Right atrium auricular region (tissue), 2 donors: ENCODE measurements at regions not wholly inside any gene's neighbourhood (a gene's known extent, or its start where the extent isn't known, plus 50 kb on each side); places are given as distances from the start of the nearest gene placed in this dataset.

Experiments used
- DNase-seq: peaks from one replicate; pipeline ENCODE4 v3.0.0-alpha.2; 2019; ENCODE audit warnings: low spot score
- H3K27ac ChIP-seq, 2 donors: fragments of 200-600 bp; sonication (generic); 1 replicate in 1 of 2; 2 replicates in 1 of 2; pipeline ENCODE4 v1.5.1; 2016 to 2019
- H3K27me3 ChIP-seq, 2 donors: fragments of 200-600 bp; sonication (generic); one replicate each; pipeline versions ENCODE4 v1.5.1 to v1.6.0; 2017 to 2019
- H3K36me3 ChIP-seq: fragments of 200-600 bp; sonication (generic); one replicate; pipeline ENCODE4 v1.5.1; 2016
- H3K4me1 ChIP-seq, 2 donors: fragments of 200-600 bp; sonication (generic); one replicate each; pipeline versions ENCODE4 v1.5.1 to v1.6.0; 2017 to 2019
- H3K4me3 ChIP-seq, 2 donors: fragments of 200-600 bp; sonication (generic); 1 replicate in 1 of 2; 2 replicates in 1 of 2; pipeline ENCODE4 v1.5.1; 2017 to 2019; ENCODE audit warnings: mild to moderate bottlenecking in 1 of 2, moderate library complexity in 1 of 2
- H3K9me3 ChIP-seq, 2 donors: fragments of 200-600 bp; sonication (generic); one replicate each; pipeline ENCODE4 v1.5.1; 2019
- TF ChIP-seq, protein P1 (sequence below), 2 donors: fragments of 200-600 bp; sonication (generic); IDR thresholded peaks; one replicate each; pipeline ENCODE4 v1.5.1; 2019; ENCODE audit warnings: antibody characterized with exemption in 2 of 2

DNA sequence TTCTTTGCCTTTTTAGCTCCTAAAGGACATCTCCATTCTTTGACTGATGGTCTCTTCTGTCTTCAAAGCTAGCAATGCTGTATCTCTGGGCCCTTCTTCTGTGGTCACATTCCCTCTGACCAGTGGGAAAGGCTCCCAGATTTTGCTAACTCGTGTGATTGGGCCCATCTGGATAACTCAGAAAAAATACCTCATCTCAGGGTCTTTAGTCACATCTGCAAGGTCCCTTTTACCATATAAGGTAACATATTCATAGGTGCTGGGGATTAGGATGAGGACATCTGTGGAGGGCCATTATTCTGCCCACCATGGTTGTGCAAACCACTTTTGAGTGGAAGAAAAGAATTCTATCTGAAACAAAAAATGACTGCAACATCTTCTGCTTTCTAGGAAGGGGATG, 76.3 kb upstream of the MAMDC2 start:
- Histone ChIP-seq H3K36me3 (no peaks in the 10 kb centered on the region), H3K4me3 (no peak overlapping the region), H3K27ac (no peak overlapping the region), H3K27me3 (no peaks in the 10 kb centered on the region), H3K4me1 (no peaks in the 10 kb centered on the region), H3K9me3 (no peaks in the 10 kb centered on the region)
- no peak for DNase-seq
- TF ChIP-seq, protein P1, sequence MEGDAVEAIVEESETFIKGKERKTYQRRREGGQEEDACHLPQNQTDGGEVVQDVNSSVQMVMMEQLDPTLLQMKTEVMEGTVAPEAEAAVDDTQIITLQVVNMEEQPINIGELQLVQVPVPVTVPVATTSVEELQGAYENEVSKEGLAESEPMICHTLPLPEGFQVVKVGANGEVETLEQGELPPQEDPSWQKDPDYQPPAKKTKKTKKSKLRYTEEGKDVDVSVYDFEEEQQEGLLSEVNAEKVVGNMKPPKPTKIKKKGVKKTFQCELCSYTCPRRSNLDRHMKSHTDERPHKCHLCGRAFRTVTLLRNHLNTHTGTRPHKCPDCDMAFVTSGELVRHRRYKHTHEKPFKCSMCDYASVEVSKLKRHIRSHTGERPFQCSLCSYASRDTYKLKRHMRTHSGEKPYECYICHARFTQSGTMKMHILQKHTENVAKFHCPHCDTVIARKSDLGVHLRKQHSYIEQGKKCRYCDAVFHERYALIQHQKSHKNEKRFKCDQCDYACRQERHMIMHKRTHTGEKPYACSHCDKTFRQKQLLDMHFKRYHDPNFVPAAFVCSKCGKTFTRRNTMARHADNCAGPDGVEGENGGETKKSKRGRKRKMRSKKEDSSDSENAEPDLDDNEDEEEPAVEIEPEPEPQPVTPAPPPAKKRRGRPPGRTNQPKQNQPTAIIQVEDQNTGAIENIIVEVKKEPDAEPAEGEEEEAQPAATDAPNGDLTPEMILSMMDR (IDR thresholded peaks at IDR 0.05): no peak

GRCh38 chr9:69970001-69970533, 73.6 kb upstream of the MAMDC2 start:
- Histone ChIP-seq H3K27me3 (no peaks in the 10 kb centered on the region), H3K4me3 (no peak overlapping the region), H3K27ac (no peak overlapping the region), H3K36me3 (no peaks in the 10 kb centered on the region), H3K4me1 (no peaks in the 10 kb centered on the region), H3K9me3 (no peaks in the 10 kb centered on the region)
- DNase-seq: no peak
- TF ChIP-seq, protein P1 (IDR thresholded peaks at IDR 0.05): no peak

GRCh38 chr9:69971643-69972449, 71.8 kb upstream of the MAMDC2 start:
- Histone ChIP-seq H3K4me1 (no peaks in the 10 kb centered on the region), H3K36me3 (no peaks in the 10 kb centered on the region), H3K9me3 (no peaks in the 10 kb centered on the region), H3K27me3 (no peaks in the 10 kb centered on the region), H3K4me3 (no peak overlapping the region), H3K27ac (no peak overlapping the region)
- TF ChIP-seq, protein P1 (IDR thresholded peaks at IDR 0.05): peak; percentile 85 to 90
- peak; percentile 84 for DNase-seq

- Histone ChIP-seq H3K27ac (no peak overlapping the region), H3K9me3 (no peaks in the 10 kb centered on the region), H3K27me3 (no peaks in the 10 kb centered on the region), H3K4me1 (no peaks in the 10 kb centered on the region), H3K36me3 (no peaks in the 10 kb centered on the region), H3K4me3 (no peak overlapping the region)
- DNase-seq: no peak
- TF ChIP-seq, protein P1 (IDR thresholded peaks at IDR 0.05): no peak
These were observed 68.0 kb upstream of the MAMDC2 start for GRCh38 chr9:69975681-69976080.

DNA sequence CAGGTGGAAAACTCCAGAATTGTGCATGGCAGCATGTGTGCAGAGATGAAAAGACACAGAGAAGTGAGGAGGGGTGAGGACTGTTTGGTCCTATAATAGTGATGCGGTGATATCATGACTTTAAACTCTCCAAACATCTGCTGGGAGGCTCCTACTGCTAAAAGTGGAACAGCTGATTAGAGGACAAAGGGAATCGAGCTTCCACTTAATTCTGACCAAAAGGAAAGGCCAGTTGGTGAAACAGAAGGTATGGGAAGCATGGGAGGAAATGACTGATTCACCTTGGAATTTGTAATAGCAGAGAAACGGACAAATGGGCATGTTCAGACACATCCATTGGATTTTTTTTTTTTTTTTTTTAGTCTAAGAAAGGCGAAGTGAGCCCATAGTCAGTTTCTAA, 67.5 kb upstream of the MAMDC2 start:
- peak overlapping the region in 1 of 2 donors; percentile 37 for H3K27ac ChIP-seq
- DNase-seq: no peak
- no peak overlapping the region for H3K4me3 ChIP-seq
- TF ChIP-seq, protein P1 (IDR thresholded peaks at IDR 0.05): no peak
- H3K9me3 ChIP-seq: no peaks in the 10 kb centered on the region
- no peaks in the 10 kb centered on the region for H3K36me3 ChIP-seq
- H3K27me3 ChIP-seq: no peaks in the 10 kb centered on the region
- no peaks in the 10 kb centered on the region for H3K4me1 ChIP-seq
